HL-60 (cell line): ENCODE measurements at regions not wholly inside any gene's neighbourhood (a gene's known extent, or its start where the extent isn't known, plus 50 kb on each side); places are given as distances from the start of the nearest gene placed in this dataset.

Experiments
- GABPA ChIP-seq: IDR thresholded peaks from 2 replicates; pipeline ENCODE4 v1.6.1; 2012; ENCODE audit warnings: low read depth
- POLR2AphosphoS5 ChIP-seq: IDR thresholded peaks from 2 replicates; pipeline ENCODE4 v1.6.1; 2012; ENCODE audit warnings: low read depth
- TF ChIP-seq, protein P1 (sequence below): IDR thresholded peaks from 2 replicates; pipeline ENCODE4 v1.6.1; 2012; ENCODE audit warnings: low read depth; ENCODE audit not compliant: insufficient replicate concordance
- TF ChIP-seq, protein P2 (sequence below): IDR thresholded peaks from one replicate; pipeline ENCODE4 v1.5.1; 2011; ENCODE audit warnings: low read length, control low read depth, inconsistent platforms; ENCODE audit not compliant: insufficient read depth

DNA sequence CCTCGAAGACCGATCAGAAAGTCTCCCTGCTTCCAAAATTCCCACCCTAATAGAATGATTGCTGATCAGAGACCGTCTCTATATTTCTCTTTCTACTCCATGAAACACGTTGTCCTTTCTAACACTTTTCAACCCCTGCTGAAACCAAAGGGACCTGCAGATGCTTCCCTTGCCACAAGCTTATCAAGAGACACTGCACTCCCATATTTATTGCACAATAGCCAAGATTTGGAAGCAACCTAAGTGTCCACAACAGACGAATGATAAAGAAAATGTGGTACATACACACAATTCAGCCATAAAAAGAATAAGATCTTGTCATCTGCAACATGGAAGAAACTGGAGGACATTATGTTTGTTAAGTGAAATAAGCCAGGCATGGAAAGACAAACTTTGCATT lies 125.1 kb downstream of the FOXD1 start:
- TF ChIP-seq, protein P1, sequence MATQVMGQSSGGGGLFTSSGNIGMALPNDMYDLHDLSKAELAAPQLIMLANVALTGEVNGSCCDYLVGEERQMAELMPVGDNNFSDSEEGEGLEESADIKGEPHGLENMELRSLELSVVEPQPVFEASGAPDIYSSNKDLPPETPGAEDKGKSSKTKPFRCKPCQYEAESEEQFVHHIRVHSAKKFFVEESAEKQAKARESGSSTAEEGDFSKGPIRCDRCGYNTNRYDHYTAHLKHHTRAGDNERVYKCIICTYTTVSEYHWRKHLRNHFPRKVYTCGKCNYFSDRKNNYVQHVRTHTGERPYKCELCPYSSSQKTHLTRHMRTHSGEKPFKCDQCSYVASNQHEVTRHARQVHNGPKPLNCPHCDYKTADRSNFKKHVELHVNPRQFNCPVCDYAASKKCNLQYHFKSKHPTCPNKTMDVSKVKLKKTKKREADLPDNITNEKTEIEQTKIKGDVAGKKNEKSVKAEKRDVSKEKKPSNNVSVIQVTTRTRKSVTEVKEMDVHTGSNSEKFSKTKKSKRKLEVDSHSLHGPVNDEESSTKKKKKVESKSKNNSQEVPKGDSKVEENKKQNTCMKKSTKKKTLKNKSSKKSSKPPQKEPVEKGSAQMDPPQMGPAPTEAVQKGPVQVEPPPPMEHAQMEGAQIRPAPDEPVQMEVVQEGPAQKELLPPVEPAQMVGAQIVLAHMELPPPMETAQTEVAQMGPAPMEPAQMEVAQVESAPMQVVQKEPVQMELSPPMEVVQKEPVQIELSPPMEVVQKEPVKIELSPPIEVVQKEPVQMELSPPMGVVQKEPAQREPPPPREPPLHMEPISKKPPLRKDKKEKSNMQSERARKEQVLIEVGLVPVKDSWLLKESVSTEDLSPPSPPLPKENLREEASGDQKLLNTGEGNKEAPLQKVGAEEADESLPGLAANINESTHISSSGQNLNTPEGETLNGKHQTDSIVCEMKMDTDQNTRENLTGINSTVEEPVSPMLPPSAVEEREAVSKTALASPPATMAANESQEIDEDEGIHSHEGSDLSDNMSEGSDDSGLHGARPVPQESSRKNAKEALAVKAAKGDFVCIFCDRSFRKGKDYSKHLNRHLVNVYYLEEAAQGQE: no peak
- TF ChIP-seq POLR2AphosphoS5: no peak
- TF ChIP-seq, protein P2, sequence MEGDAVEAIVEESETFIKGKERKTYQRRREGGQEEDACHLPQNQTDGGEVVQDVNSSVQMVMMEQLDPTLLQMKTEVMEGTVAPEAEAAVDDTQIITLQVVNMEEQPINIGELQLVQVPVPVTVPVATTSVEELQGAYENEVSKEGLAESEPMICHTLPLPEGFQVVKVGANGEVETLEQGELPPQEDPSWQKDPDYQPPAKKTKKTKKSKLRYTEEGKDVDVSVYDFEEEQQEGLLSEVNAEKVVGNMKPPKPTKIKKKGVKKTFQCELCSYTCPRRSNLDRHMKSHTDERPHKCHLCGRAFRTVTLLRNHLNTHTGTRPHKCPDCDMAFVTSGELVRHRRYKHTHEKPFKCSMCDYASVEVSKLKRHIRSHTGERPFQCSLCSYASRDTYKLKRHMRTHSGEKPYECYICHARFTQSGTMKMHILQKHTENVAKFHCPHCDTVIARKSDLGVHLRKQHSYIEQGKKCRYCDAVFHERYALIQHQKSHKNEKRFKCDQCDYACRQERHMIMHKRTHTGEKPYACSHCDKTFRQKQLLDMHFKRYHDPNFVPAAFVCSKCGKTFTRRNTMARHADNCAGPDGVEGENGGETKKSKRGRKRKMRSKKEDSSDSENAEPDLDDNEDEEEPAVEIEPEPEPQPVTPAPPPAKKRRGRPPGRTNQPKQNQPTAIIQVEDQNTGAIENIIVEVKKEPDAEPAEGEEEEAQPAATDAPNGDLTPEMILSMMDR: no peak
- TF ChIP-seq GABPA: no peak
